OCI-LY1 (cell line): ENCODE measurements at regions not wholly inside any gene's neighbourhood (a gene's known extent, or its start where the extent isn't known, plus 50 kb on each side); places are given as distances from the start of the nearest gene placed in this dataset.

Experiments used
- H2AFZ ChIP-seq: fragments of 200-600 bp; sonication (generic), shearing (Covaris generic); 2 replicates; pipeline ENCODE4 v1.6.0; 2014; ENCODE audit warnings: antibody characterized with exemption, mild to moderate bottlenecking, low read length
- H3F3A ChIP-seq: fragments of 200-600 bp; sonication (generic), shearing (Covaris generic); 2 replicates; pipeline ENCODE4 v1.6.0; 2014; ENCODE audit warnings: mild to moderate bottlenecking, antibody characterized with exemption, low read length, moderate library complexity; ENCODE audit not compliant: insufficient read depth
- H3K27ac ChIP-seq: fragments of 200-600 bp; sonication (generic); 2 replicates; pipeline ENCODE4 v1.5.1; 2014; ENCODE audit warnings: low read length, mixed run types, mild to moderate bottlenecking, low read depth; ENCODE audit not compliant: poor library complexity, severe bottlenecking
- H3K27me3 ChIP-seq: fragments of 200-600 bp; sonication (generic); 2 replicates; pipeline ENCODE4 v1.6.0; 2014; ENCODE audit warnings: antibody characterized with exemption, mild to moderate bottlenecking, low read length, moderate library complexity; ENCODE audit not compliant: insufficient read depth
- H3K36me3 ChIP-seq: fragments of 200-600 bp; sonication (generic); 2 replicates; pipeline ENCODE4 v1.6.1; 2014; ENCODE audit warnings: mild to moderate bottlenecking, antibody characterized with exemption, low read length, moderate library complexity, mixed read lengths; ENCODE audit not compliant: insufficient read depth
- H3K4me1 ChIP-seq: fragments of 200-600 bp; sonication (generic); 2 replicates; pipeline ENCODE4 v1.5.1; 2014; ENCODE audit warnings: mild to moderate bottlenecking, low read length, moderate library complexity; ENCODE audit not compliant: insufficient read depth, severe bottlenecking
- H3K4me2 ChIP-seq: fragments of 200-600 bp; sonication (generic), shearing (Covaris generic); 2 replicates; pipeline ENCODE4 v1.6.1; 2014; ENCODE audit warnings: low read length
- H3K4me3 ChIP-seq: fragments of 200-600 bp; sonication (generic); 2 replicates; pipeline ENCODE4 v1.5.1; 2014; ENCODE audit warnings: low read length, low read depth, mild to moderate bottlenecking, mixed read lengths; ENCODE audit not compliant: poor library complexity, severe bottlenecking
- H3K79me2 ChIP-seq: fragments of 200-600 bp; shearing (Covaris generic); 2 replicates; pipeline ENCODE4 v1.6.1; 2016; ENCODE audit warnings: mixed run types, low read length, mixed read lengths; ENCODE audit not compliant: insufficient read depth
- H3K9ac ChIP-seq: fragments of 200-600 bp; sonication (generic), shearing (Covaris generic); 2 replicates; pipeline ENCODE4 v1.6.1; 2014; ENCODE audit warnings: mild to moderate bottlenecking, low read length, mixed read lengths
- H3K9me2 ChIP-seq: fragments of 200-600 bp; sonication (generic), shearing (Covaris generic); 2 replicates; pipeline ENCODE4 v1.6.1; 2014; ENCODE audit warnings: low read depth, mild to moderate bottlenecking, low read length, mixed read lengths
- H3K9me3 ChIP-seq: fragments of 200-600 bp; shearing (Covaris generic); 2 replicates; pipeline ENCODE4 v1.6.1; 2014; ENCODE audit warnings: low read length, mixed read lengths
- H4K20me1 ChIP-seq: fragments of 200-600 bp; sonication (generic), shearing (Covaris generic); 2 replicates; pipeline ENCODE4 v1.6.0; 2016; ENCODE audit warnings: mild to moderate bottlenecking, low read length; ENCODE audit not compliant: insufficient read depth
- EZH2 ChIP-seq: fragments of 200-600 bp; sonication (generic), shearing (Covaris generic); IDR thresholded peaks from 2 replicates; pipeline ENCODE4 v1.8.0; 2017; ENCODE audit warnings: borderline replicate concordance, mixed run types, mild to moderate bottlenecking, antibody characterized with exemption, low read length, moderate library complexity, mixed read lengths
- TF ChIP-seq, protein P1 (sequence below): fragments of 200-600 bp; sonication (generic), shearing (Covaris generic); IDR thresholded peaks from 2 replicates; pipeline ENCODE4 v1.5.1; 2017; ENCODE audit warnings: mild to moderate bottlenecking, antibody characterized with exemption, low read length, moderate library complexity, mixed read lengths

DNA sequence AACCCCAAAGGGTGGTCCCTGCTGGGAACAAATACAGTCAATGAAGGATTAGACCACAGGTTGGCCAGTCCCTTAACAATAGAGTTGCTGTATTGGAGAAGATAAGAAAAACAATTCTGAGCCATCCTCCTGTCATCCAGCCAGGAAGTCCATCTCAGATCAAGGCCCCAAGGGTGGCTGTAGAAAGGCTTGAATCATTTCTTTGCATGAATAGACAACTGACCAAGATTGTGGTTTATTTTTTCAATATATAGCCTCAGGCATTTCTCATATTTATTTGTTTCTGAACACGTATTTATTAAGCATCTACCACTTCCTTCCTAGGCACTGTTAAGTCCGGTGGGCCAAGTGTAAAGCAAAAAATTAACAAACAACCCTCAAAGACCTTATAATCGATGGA is 274.4 kb upstream of the SLC14A2 start:
- no peaks in the 10 kb centered on the region for H3K36me3 ChIP-seq
- H3K4me2 ChIP-seq, result no peak overlapping the region
- H3K4me1 ChIP-seq, result no peaks in the 10 kb centered on the region
- no peak overlapping the region for H3K9ac ChIP-seq
- no peak overlapping the region for H3K4me3 ChIP-seq
- H4K20me1 ChIP-seq, result no peaks in the 10 kb centered on the region
- no peaks in the 10 kb centered on the region for H3K79me2 ChIP-seq
- TF ChIP-seq, protein P1, sequence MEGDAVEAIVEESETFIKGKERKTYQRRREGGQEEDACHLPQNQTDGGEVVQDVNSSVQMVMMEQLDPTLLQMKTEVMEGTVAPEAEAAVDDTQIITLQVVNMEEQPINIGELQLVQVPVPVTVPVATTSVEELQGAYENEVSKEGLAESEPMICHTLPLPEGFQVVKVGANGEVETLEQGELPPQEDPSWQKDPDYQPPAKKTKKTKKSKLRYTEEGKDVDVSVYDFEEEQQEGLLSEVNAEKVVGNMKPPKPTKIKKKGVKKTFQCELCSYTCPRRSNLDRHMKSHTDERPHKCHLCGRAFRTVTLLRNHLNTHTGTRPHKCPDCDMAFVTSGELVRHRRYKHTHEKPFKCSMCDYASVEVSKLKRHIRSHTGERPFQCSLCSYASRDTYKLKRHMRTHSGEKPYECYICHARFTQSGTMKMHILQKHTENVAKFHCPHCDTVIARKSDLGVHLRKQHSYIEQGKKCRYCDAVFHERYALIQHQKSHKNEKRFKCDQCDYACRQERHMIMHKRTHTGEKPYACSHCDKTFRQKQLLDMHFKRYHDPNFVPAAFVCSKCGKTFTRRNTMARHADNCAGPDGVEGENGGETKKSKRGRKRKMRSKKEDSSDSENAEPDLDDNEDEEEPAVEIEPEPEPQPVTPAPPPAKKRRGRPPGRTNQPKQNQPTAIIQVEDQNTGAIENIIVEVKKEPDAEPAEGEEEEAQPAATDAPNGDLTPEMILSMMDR, result no peak
- TF ChIP-seq EZH2, result no peak
- H2AFZ ChIP-seq, result no peak overlapping the region
- H3K9me2 ChIP-seq, result no peaks in the 10 kb centered on the region
- H3K27me3 ChIP-seq, result no peaks in the 10 kb centered on the region
- H3K27ac ChIP-seq, result no peak overlapping the region
- H3K9me3 ChIP-seq, result no peaks in the 10 kb centered on the region
- H3F3A ChIP-seq, result no peaks in the 10 kb centered on the region

DNA sequence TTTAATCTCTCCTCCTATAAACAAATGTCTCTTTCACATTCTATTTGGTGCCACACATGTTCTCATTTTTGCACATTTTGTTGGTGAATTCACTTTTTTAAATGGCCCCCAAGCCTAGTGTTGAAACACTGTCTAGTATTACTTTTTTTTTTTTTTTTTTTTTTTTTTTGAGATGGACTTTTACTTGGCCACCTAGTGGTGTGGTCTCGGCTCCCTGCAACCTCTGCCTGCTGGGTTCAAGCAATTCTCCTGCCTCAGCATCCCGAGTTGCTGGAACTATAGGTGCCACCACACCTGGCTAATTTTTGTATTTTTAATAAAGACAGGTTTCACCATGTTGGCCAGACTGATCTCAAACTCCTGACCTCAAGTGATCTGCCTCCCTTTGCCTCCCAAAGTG is 273.8 kb upstream of the SLC14A2 start:
- H3K79me2 ChIP-seq, result no peaks in the 10 kb centered on the region
- H3K4me2 ChIP-seq, result no peak overlapping the region
- no peaks in the 10 kb centered on the region for H3K36me3 ChIP-seq
- H3K9me3 ChIP-seq, result no peaks in the 10 kb centered on the region
- H4K20me1 ChIP-seq, result no peaks in the 10 kb centered on the region
- H2AFZ ChIP-seq, result no peak overlapping the region
- TF ChIP-seq EZH2, result no peak
- TF ChIP-seq, protein P1, result no peak
- H3K9ac ChIP-seq, result no peak overlapping the region
- H3K27me3 ChIP-seq, result no peaks in the 10 kb centered on the region
- no peaks in the 10 kb centered on the region for H3F3A ChIP-seq
- H3K4me1 ChIP-seq, result no peaks in the 10 kb centered on the region
- no peak overlapping the region for H3K4me3 ChIP-seq
- H3K27ac ChIP-seq, result no peak overlapping the region
- no peaks in the 10 kb centered on the region for H3K9me2 ChIP-seq

DNA sequence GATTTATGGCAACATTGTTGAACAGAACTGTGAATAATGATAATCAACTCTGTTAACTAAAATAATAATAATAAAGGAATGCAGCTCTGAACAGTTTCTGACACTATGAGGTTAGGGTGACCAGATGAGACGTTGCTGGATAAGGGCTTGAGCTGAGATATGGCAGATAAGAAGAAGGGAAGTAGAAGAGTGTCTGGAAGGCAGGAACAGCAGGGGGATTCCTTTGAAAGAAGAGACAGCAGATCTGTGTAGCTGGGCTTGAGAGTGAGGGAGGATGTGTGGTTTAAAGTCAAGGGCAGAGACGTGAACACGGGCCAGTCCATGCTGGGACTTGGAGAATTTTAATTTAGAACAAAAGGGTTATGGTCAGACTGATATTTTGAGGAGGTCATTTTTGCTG is 273.1 kb upstream of the SLC14A2 start:
- Histone ChIP-seq H3K27me3 (no peaks in the 10 kb centered on the region), H3K79me2 (no peaks in the 10 kb centered on the region), H3K9me2 (no peaks in the 10 kb centered on the region), H3K4me2 (no peak overlapping the region), H4K20me1 (no peaks in the 10 kb centered on the region), H3K27ac (no peak overlapping the region), H3K9me3 (no peaks in the 10 kb centered on the region), H2AFZ (no peak overlapping the region), H3K4me1 (no peaks in the 10 kb centered on the region), H3K36me3 (no peaks in the 10 kb centered on the region), H3F3A (no peaks in the 10 kb centered on the region), H3K9ac (no peak overlapping the region), H3K4me3 (no peak overlapping the region)
- no peak for TF ChIP-seq EZH2
- TF ChIP-seq, protein P1, result no peak
